Osteocyte (in vitro differentiated cells): ENCODE measurements at regions not wholly inside any gene's neighbourhood (a gene's known extent, or its start where the extent isn't known, plus 50 kb on each side); places are given as distances from the start of the nearest gene placed in this dataset.

Experiments
- DNase-seq: peaks from one replicate; pipeline ENCODE4 v3.0.0; 2021; ENCODE audit warnings: mixed read lengths; ENCODE audit not compliant: unreplicated experiment; ENCODE audit errors: extremely low spot score
- H3K27ac Mint-ChIP-seq: one replicate; pipeline ENCODE4 v1.8.0; 2021; ENCODE audit warnings: mild to moderate bottlenecking, mixed read lengths; ENCODE audit not compliant: unreplicated experiment
- H3K27me3 Mint-ChIP-seq: one replicate; pipeline ENCODE4 v1.8.0; 2021; ENCODE audit warnings: mixed read lengths; ENCODE audit not compliant: unreplicated experiment
- H3K36me3 Mint-ChIP-seq: one replicate; pipeline ENCODE4 v1.8.0; 2021; ENCODE audit warnings: mixed read lengths; ENCODE audit not compliant: unreplicated experiment
- H3K4me1 Mint-ChIP-seq: one replicate; pipeline ENCODE4 v1.8.0; 2021; ENCODE audit warnings: mixed read lengths; ENCODE audit not compliant: unreplicated experiment
- H3K4me3 Mint-ChIP-seq: one replicate; pipeline ENCODE4 v1.8.0; 2021; ENCODE audit warnings: mild to moderate bottlenecking, moderate library complexity, mixed read lengths; ENCODE audit not compliant: unreplicated experiment
- H3K9me3 Mint-ChIP-seq: one replicate; pipeline ENCODE4 v1.8.0; 2021; ENCODE audit warnings: mixed read lengths; ENCODE audit not compliant: unreplicated experiment
- TF ChIP-seq, protein P1 (sequence below): fragments of 200-600 bp; sonication (generic); IDR thresholded peaks from 2 replicates; pipeline ENCODE4 v1.5.0; 2021; ENCODE audit warnings: antibody characterized with exemption, mild to moderate bottlenecking, moderate library complexity

GRCh38 chr20:7596541-7596940 lies 343.7 kb downstream of the HAO1 start:
- no peak for DNase-seq
- Mint-ChIP-seq H3K27ac (no peak overlapping the region), H3K36me3 (no peaks in the 10 kb centered on the region), H3K4me1 (no peaks in the 10 kb centered on the region), H3K9me3 (peaks cover 8% of the 10 kb centered on the region), H3K4me3 (no peak overlapping the region), H3K27me3 (no peaks in the 10 kb centered on the region)
- TF ChIP-seq, protein P1, sequence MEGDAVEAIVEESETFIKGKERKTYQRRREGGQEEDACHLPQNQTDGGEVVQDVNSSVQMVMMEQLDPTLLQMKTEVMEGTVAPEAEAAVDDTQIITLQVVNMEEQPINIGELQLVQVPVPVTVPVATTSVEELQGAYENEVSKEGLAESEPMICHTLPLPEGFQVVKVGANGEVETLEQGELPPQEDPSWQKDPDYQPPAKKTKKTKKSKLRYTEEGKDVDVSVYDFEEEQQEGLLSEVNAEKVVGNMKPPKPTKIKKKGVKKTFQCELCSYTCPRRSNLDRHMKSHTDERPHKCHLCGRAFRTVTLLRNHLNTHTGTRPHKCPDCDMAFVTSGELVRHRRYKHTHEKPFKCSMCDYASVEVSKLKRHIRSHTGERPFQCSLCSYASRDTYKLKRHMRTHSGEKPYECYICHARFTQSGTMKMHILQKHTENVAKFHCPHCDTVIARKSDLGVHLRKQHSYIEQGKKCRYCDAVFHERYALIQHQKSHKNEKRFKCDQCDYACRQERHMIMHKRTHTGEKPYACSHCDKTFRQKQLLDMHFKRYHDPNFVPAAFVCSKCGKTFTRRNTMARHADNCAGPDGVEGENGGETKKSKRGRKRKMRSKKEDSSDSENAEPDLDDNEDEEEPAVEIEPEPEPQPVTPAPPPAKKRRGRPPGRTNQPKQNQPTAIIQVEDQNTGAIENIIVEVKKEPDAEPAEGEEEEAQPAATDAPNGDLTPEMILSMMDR: no peak

GRCh38 chr20:7601431-7601830 lies 338.8 kb downstream of the HAO1 start:
- no peaks in the 10 kb centered on the region for H3K4me1 Mint-ChIP-seq
- peaks cover 6% of the 10 kb centered on the region for H3K9me3 Mint-ChIP-seq
- no peak overlapping the region for H3K27ac Mint-ChIP-seq
- H3K27me3 Mint-ChIP-seq: no peaks in the 10 kb centered on the region
- DNase-seq: no peak
- H3K36me3 Mint-ChIP-seq: no peaks in the 10 kb centered on the region
- no peak overlapping the region for H3K4me3 Mint-ChIP-seq
- TF ChIP-seq, protein P1: no peak

DNA sequence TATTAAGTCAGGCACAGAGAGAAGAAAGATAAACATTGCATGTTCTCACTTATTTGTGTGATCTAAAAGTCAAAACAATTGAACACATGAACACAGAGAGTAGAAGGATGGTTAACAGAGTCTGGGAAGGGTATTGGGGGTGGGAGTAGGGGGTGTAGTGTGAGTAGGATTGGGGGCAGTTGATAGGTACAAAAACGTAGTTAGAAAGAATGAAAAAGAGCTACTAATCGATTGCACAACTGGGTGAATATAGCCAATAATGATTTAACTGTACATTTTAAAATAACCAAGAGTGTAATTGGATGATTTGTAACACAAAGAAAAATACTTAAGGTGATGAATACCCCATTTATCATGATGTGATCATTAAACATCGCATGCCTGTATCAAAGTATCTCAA lies 333.3 kb downstream of the HAO1 start:
- Mint-ChIP-seq H3K4me3 (no peak overlapping the region), H3K4me1 (no peaks in the 10 kb centered on the region), H3K9me3 (no peaks in the 10 kb centered on the region), H3K27me3 (no peaks in the 10 kb centered on the region), H3K27ac (no peak overlapping the region), H3K36me3 (no peaks in the 10 kb centered on the region)
- no peak for DNase-seq
- TF ChIP-seq, protein P1: no peak

GRCh38 chr20:7608250-7608649 lies 332.0 kb downstream of the HAO1 start:
- Mint-ChIP-seq H3K36me3 (no peaks in the 10 kb centered on the region), H3K4me3 (no peak overlapping the region), H3K4me1 (no peaks in the 10 kb centered on the region), H3K27me3 (no peaks in the 10 kb centered on the region), H3K9me3 (no peaks in the 10 kb centered on the region), H3K27ac (no peak overlapping the region)
- TF ChIP-seq, protein P1: no peak
- DNase-seq: no peak

DNA sequence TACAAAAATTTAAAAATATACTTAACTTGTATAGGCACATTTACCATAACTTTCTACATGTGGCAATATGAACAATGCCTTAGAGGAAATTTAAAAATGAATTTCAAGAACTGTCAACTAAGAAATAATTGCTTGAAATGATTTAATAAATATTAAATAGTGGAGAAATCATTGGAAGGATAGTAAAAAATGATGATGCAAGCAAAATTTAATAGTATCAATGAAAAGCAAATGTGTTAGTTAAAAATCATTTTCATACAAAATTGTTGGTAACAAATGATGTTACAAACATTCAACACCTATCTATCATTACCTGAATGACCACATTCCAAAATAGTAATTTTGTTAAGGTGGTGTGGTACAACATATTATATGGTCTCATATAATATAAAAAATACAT lies 331.0 kb downstream of the HAO1 start:
- TF ChIP-seq, protein P1: no peak
- H3K4me3 Mint-ChIP-seq: no peak overlapping the region
- H3K9me3 Mint-ChIP-seq: no peaks in the 10 kb centered on the region
- no peak overlapping the region for H3K27ac Mint-ChIP-seq
- no peaks in the 10 kb centered on the region for H3K36me3 Mint-ChIP-seq
- no peaks in the 10 kb centered on the region for H3K4me1 Mint-ChIP-seq
- no peak for DNase-seq
- H3K27me3 Mint-ChIP-seq: no peaks in the 10 kb centered on the region
